B cell (primary cell): ENCODE measurements at regions not wholly inside any gene's neighbourhood (a gene's known extent, or its start where the extent isn't known, plus 50 kb on each side); places are given as distances from the start of the nearest gene placed in this dataset.

Experiments used
- ATAC-seq: fragments of 200-7000 bp; cut with Tn5 transposase; one replicate; pipeline ENCODE4 v1.10.0; 2021; ENCODE audit warnings: low read depth, mild to moderate bottlenecking, moderate number of reproducible peaks, moderate library complexity
- CTCF ChIA-PET: fragments of 350-600 bp; sonication (Branson Sonifier 250); formaldehyde crosslinking; loops from one replicate; lab custom pipeline; 2021; ENCODE audit warnings: antibody characterized with exemption, inconsistent platforms; lab: Charles Lee
- POLR2A ChIA-PET: fragments of 350-600 bp; sonication (Branson Sonifier 250); formaldehyde crosslinking; loops from one replicate; lab custom pipeline; 2021; ENCODE audit warnings: antibody characterized with exemption; lab: Charles Lee
- DNase-seq: peaks from one replicate; pipeline ENCODE4 v3.0.0; 2013
- H2AFZ ChIP-seq: 2 replicates; pipeline ENCODE4 v1.6.1; 2012; ENCODE audit warnings: mild to moderate bottlenecking, low read depth, low read length; ENCODE audit not compliant: insufficient read depth, poor library complexity, severe bottlenecking
- H3K27ac ChIP-seq, 2 donors: 1 replicate in 1 of 2; 2 replicates in 1 of 2; pipeline ENCODE4 v1.5.1; 2012 to 2013; ENCODE audit warnings: low read length in 2 of 2, mild to moderate bottlenecking in 2 of 2, moderate library complexity in 1 of 2
- H3K27me3 ChIP-seq, 4 experiments: fragments of 200-600 bp in 1 of 4; sonication (generic) in 1 of 4; replicated peaks in 1 of 4; 1 replicate in 2 of 4; 2 replicates in 2 of 4; pipeline versions ENCODE4 v1.6.1 to v1.7.0; 2013 to 2016; ENCODE audit warnings: low read length in 3 of 4, mild to moderate bottlenecking in 2 of 4, mixed read lengths in 1 of 4, moderate library complexity in 1 of 4; ENCODE audit not compliant: insufficient read depth in 4 of 4, control insufficient read depth in 3 of 4; ENCODE audit errors: control extremely low read depth in 1 of 4
- H3K36me3 ChIP-seq, 2 experiments: replicated peaks in 1 of 2; 1 replicate in 1 of 2; 2 replicates in 1 of 2; pipeline versions ENCODE4 v1.6.1 to v1.7.1; 2013; ENCODE audit warnings: low read length in 1 of 2; ENCODE audit not compliant: insufficient read depth in 2 of 2, control insufficient read depth in 1 of 2; ENCODE audit errors: control extremely low read depth in 1 of 2, extremely low read depth in 1 of 2
- H3K4me1 ChIP-seq, 2 donors: fragments of 200-600 bp in 1 of 2; sonication (generic) in 1 of 2; 1 replicate in 1 of 2; 2 replicates in 1 of 2; pipeline versions ENCODE4 v1.5.1 to v1.6.1; 2013 to 2017; ENCODE audit warnings: low read length in 2 of 2; ENCODE audit not compliant: control insufficient read depth in 2 of 2, insufficient read depth in 2 of 2
- H3K4me2 ChIP-seq: replicated peaks from 2 replicates; pipeline ENCODE3; 2012; ENCODE audit warnings: mild to moderate bottlenecking, low read depth, low read length; ENCODE audit not compliant: poor library complexity, severe bottlenecking
- H3K4me3 ChIP-seq, 5 experiments: fragments of 200-600 bp in 1 of 5; sonication (generic) in 1 of 5; 1 replicate in 3 of 5; 2 replicates in 2 of 5; pipeline versions ENCODE4 v1.5.1 to v1.7.0; 2011 to 2016; ENCODE audit warnings: low read length in 4 of 5, mild to moderate bottlenecking in 4 of 5, low read depth in 2 of 5, control low read depth in 1 of 5, moderate library complexity in 1 of 5; ENCODE audit not compliant: insufficient read depth in 1 of 5; ENCODE audit errors: control extremely low read depth in 1 of 5, extremely low read depth in 1 of 5
- H3K79me2 ChIP-seq: fragments of 200-600 bp; sonication (generic); one replicate; pipeline ENCODE4 v1.6.0; 2016; ENCODE audit warnings: low read length; ENCODE audit not compliant: control insufficient read depth, insufficient read depth
- H3K9ac ChIP-seq: fragments of 200-600 bp; sonication (generic); 2 replicates; pipeline ENCODE4 v1.6.1; 2017; ENCODE audit warnings: mild to moderate bottlenecking, low read length, moderate library complexity
- H3K9me3 ChIP-seq, 3 donors: one replicate each; pipeline versions ENCODE4 v1.6.1 to v1.7.1; 2013; ENCODE audit warnings: low read length in 2 of 3; ENCODE audit not compliant: control insufficient read depth in 2 of 3, insufficient read depth in 1 of 3; ENCODE audit errors: control extremely low read depth in 1 of 3
- H4K20me1 ChIP-seq: 2 replicates; pipeline ENCODE4 v1.6.0; 2012; ENCODE audit warnings: mild to moderate bottlenecking, low read length; ENCODE audit not compliant: insufficient read depth, control insufficient read depth, poor library complexity, severe bottlenecking
- H3K27ac Mint-ChIP-seq: one replicate; pipeline ENCODE4 v1.8.0; 2021; ENCODE audit warnings: mixed read lengths
- H3K27me3 Mint-ChIP-seq: one replicate; pipeline ENCODE4 v1.8.0; 2021; ENCODE audit warnings: mixed read lengths
- H3K4me1 Mint-ChIP-seq: one replicate; pipeline ENCODE4 v1.8.0; 2021; ENCODE audit warnings: mixed read lengths
- H3K4me3 Mint-ChIP-seq: one replicate; pipeline ENCODE4 v1.8.0; 2021; ENCODE audit warnings: mixed read lengths
- H3K9me3 Mint-ChIP-seq: one replicate; pipeline ENCODE4 v1.8.0; 2022; ENCODE audit warnings: mixed read lengths; ENCODE audit not compliant: insufficient read depth
- EZH2 ChIP-seq: IDR thresholded peaks from 2 replicates; pipeline ENCODE4 v1.6.1; 2012; ENCODE audit warnings: borderline replicate concordance, low read depth, mild to moderate bottlenecking, moderate library complexity, low read length; ENCODE audit not compliant: insufficient read depth, poor library complexity, severe bottlenecking
- WGBS: methylation state at CpG from one replicate; pipeline ENCODE4 v1.1.5; 2013; ENCODE audit warnings: missing lambda C conversion rate; ENCODE audit not compliant: insufficient coverage; 5-methylcytosine and 5-hydroxymethylcytosine counted together
- intact Hi-C: fragments of 100-400 bp; cut with micrococcal nuclease; formaldehyde crosslinking; loops from one replicate; pipeline ENCODE4 v1.10.0; 2022
- TF ChIP-seq, protein P1 (sequence below): fragments of 200-600 bp; IDR thresholded peaks from one replicate; pipeline ENCODE4 v1.8.0; 2022; ENCODE audit warnings: antibody characterized with exemption, mild to moderate bottlenecking

DNA sequence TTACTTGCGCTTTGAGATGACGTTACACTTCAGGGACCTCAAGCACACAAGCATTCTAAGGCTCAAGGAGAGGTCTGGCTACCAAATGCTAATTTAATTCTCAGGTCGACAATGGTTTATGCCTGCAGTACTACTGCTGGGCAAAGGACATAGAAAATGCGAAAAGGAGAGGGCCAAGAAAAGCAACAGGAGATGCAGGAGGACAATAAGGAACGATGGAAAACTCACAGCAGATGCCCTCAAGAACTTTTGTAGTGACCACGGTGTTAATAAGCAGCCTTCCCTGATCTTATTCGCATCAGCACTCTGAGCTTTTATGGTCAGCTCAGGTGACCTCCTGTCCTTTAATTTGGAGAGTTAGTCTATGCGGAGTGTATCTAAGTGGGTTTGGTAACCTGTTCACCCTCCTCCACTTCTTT lies 146.3 kb downstream of the GPR85 start:
- WGBS: 0% methylated on average over 5 of the region's 8 CpGs

More for the DNA sequence above, 146.3 kb downstream of the GPR85 start:
- H3K4me3 Mint-ChIP-seq: peak overlapping the region; percentile 92
- H3K27me3 Mint-ChIP-seq: no peaks in the 10 kb centered on the region
- ATAC-seq: no peak
- POLR2A ChIA-PET: interaction anchor here (0.6 to 1.4 kb wide), 3 partner anchors 91 to 490 kb away, joined by 3 to 7 read pairs (median 3); partner anchors contain the start of gene IFRD1
- intact Hi-C loops: loop anchor here (1.0 kb wide), 3 partner anchors 150 to 490 kb away; partner anchors contain the start of genes IFRD1, SMIM30 and TMEM168
- peaks cover 37% of the 10 kb centered on the region for H3K4me1 Mint-ChIP-seq
- Histone ChIP-seq H3K36me3 (no peaks in the 10 kb centered on the region), H3K27me3 (peaks cover 0 to 2% (median 0%) of the 10 kb centered on the region in 4 experiments), H3K27ac (peak overlapping the region; percentile 39 to 74), H4K20me1 (no peaks in the 10 kb centered on the region), H2AFZ (peak overlapping the region; percentile 95), H3K4me3 (peak overlapping the region; percentile 82 to 96 (median 91)), H3K9ac (peak overlapping the region; percentile 84), H3K79me2 (peaks cover 47% of the 10 kb centered on the region), H3K4me1 (peaks cover 19 to 24% of the 10 kb centered on the region in 2 donors), H3K4me2 (peak overlapping the region; percentile 78), H3K9me3 (no peaks in the 10 kb centered on the region)
- CTCF ChIA-PET: interaction anchor here (0.6 kb wide), 1 partner anchor 29 kb away, joined by 3 read pairs; no protein-coding TSS in a partner anchor
- no peak for DNase-seq
- peak overlapping the region; percentile 90 for H3K27ac Mint-ChIP-seq
- no peak for TF ChIP-seq EZH2
- TF ChIP-seq, protein P1, sequence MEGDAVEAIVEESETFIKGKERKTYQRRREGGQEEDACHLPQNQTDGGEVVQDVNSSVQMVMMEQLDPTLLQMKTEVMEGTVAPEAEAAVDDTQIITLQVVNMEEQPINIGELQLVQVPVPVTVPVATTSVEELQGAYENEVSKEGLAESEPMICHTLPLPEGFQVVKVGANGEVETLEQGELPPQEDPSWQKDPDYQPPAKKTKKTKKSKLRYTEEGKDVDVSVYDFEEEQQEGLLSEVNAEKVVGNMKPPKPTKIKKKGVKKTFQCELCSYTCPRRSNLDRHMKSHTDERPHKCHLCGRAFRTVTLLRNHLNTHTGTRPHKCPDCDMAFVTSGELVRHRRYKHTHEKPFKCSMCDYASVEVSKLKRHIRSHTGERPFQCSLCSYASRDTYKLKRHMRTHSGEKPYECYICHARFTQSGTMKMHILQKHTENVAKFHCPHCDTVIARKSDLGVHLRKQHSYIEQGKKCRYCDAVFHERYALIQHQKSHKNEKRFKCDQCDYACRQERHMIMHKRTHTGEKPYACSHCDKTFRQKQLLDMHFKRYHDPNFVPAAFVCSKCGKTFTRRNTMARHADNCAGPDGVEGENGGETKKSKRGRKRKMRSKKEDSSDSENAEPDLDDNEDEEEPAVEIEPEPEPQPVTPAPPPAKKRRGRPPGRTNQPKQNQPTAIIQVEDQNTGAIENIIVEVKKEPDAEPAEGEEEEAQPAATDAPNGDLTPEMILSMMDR: no peak
- no peaks in the 10 kb centered on the region for H3K9me3 Mint-ChIP-seq
